Middle frontal gyrus (tissue), 1 donor: ENCODE measurements at regions not wholly inside any gene's neighbourhood (a gene's known extent, or its start where the extent isn't known, plus 50 kb on each side); places are given as distances from the start of the nearest gene placed in this dataset.

Experiments used
- DNase-seq: peaks from one replicate; pipeline ENCODE4 v3.0.0-alpha.2; 2015; ENCODE audit warnings: low spot score; ENCODE audit errors: extremely low spot score

- DNase-seq: no peak
These were observed 53.6 kb upstream of the DYNC1I1 start for GRCh38 chr7:95718577-95719410.

- DNase-seq: no peak
These were observed 55.8 kb upstream of the DYNC1I1 start for GRCh38 chr7:95716357-95717122.

- no peak for DNase-seq
These were observed 57.1 kb upstream of the DYNC1I1 start for GRCh38 chr7:95715274-95715673.

- DNase-seq: no peak
These were observed 61.6 kb upstream of the DYNC1I1 start for GRCh38 chr7:95710711-95711110.

GRCh38 chr7:95700917-95701316 is 71.4 kb upstream of the DYNC1I1 start:
- DNase-seq: no peak

- no peak for DNase-seq
These were observed 78.0 kb upstream of the DYNC1I1 start for GRCh38 chr7:95694334-95694733.

GRCh38 chr7:95693551-95694333 is 78.6 kb upstream of the DYNC1I1 start:
- DNase-seq: no peak

- DNase-seq: no peak
These were observed 80.9 kb upstream of the DYNC1I1 start for GRCh38 chr7:95691464-95691863.

- DNase-seq: no peak
These were observed 81.9 kb upstream of the DYNC1I1 start for GRCh38 chr7:95690367-95690947.

- no peak for DNase-seq
These were observed 83.3 kb upstream of the DYNC1I1 start for GRCh38 chr7:95688931-95689495.

- DNase-seq: no peak
These were observed 84.5 kb upstream of the DYNC1I1 start for GRCh38 chr7:95687759-95688343.

GRCh38 chr7:95686109-95686508 is 86.2 kb upstream of the DYNC1I1 start:
- no peak for DNase-seq

- DNase-seq: no peak
These were observed 87.8 kb upstream of the DYNC1I1 start for GRCh38 chr7:95684505-95684904.

GRCh38 chr7:95684037-95684436 is 87.7 kb upstream of the PDK4 start:
- DNase-seq: peak; percentile 44

GRCh38 chr7:95682913-95683312 is 86.6 kb upstream of the PDK4 start:
- DNase-seq: no peak

- no peak for DNase-seq
These were observed 80.4 kb upstream of the PDK4 start for GRCh38 chr7:95676691-95677090.

- DNase-seq: no peak
These were observed 79.3 kb upstream of the PDK4 start for GRCh38 chr7:95675632-95676031.

GRCh38 chr7:95675016-95675415 is 78.7 kb upstream of the PDK4 start:
- DNase-seq: no peak

GRCh38 chr7:95674101-95674500 is 77.8 kb upstream of the PDK4 start:
- no peak for DNase-seq

GRCh38 chr7:95672434-95672833 is 76.1 kb upstream of the PDK4 start:
- no peak for DNase-seq

GRCh38 chr7:95669513-95669912 is 73.2 kb upstream of the PDK4 start:
- DNase-seq: no peak
